C1 segment of cervical spinal cord (tissue), 14 donors: ENCODE measurements at regions not wholly inside any gene's neighbourhood (a gene's known extent, or its start where the extent isn't known, plus 50 kb on each side); places are given as distances from the start of the nearest gene placed in this dataset.

Source experiments
- DNase-seq, 14 donors: peaks; one replicate each; lab custom pipeline; 2025; lab: John Stamatoyannopoulos, UW

DNA sequence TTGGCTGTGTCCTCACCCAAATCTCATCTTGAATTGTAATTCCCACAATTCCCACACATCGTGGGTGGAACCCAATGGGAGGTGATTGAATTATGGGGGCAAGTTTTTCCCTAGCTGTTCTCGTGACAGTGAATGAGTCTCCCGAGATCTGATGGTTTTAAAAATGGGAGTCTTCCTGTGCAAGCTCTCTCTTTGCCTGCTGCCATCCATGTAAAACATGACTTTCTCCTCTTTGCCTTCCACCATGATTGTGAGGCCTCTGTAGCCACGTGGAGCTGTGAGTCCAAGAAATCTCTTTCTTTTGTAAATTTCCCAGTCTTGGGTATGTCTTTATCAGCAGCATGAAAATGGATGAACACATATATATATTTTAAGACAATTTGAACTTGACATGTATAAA, 285.4 kb downstream of the BAMBI start:
- no peak for DNase-seq

DNA sequence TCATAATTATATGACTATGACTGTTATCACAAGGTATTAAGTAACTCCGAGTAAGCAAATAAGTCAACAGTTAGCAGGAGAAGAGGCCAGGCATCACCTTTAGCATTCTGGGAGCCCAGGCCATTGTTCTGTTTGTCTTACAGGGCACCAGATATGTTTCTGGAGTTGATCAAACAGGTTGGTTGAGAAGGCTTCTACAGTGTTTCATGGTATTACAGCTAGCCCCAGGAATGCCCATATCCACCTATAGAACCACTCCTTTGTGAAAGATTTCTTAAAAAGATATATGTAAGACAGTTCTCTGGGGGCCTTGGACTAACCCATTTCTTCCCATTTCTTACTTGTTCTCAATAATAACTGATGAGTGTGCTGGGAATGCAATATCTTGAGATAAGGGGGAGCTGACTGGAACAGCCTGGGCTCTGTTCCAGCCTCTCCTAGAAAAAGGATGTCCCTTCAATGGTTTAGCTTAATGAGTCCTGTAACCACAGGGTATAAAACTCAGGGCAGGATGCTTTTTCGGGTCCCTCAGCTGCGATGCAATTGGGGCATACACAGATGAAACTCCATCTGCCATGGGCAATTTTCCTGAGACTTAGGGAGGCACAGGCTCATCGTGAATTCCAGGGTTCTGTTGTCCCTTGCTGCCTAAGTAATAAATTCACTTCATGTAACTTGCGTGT, 286.4 kb downstream of the BAMBI start:
- DNase-seq = no peak

DNA sequence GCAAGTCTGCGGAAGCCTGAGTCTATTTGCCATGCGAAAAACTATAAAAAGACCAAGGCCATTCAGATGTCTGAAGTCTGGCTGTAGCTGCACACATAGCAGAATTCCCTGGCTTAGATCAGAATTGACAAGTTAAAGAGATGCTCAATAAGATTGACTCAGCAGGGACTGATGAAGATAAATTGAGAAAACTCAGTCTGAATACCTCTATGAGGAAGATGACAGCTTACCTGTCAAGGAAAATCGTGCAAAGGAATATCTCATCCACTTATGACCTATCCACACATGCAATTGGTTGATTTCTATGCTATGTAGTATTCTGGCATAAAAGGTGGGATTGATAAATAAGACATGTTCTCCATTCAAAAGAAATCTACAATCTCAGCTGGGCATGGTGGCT, 288.6 kb downstream of the BAMBI start:
- DNase-seq = no peak

DNA sequence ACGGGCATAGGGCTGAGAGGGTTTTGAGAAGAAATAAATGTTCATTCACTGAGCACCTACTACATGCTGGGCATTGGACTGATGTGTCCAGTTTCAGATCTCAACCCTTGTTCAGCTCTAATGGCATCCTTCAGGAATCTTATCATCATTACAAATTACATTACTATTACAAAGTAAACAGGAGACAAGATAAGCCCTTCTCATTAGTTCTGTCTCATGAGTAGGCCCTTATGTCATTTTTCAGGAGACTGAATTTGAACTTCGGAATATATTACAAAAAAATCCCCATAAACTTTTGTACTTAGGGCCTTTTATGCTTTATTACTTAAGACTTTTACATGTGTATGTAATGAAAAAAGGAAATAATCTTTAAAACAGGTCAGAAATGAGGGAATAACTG, 289.7 kb downstream of the BAMBI start:
- DNase-seq = no peak

DNA sequence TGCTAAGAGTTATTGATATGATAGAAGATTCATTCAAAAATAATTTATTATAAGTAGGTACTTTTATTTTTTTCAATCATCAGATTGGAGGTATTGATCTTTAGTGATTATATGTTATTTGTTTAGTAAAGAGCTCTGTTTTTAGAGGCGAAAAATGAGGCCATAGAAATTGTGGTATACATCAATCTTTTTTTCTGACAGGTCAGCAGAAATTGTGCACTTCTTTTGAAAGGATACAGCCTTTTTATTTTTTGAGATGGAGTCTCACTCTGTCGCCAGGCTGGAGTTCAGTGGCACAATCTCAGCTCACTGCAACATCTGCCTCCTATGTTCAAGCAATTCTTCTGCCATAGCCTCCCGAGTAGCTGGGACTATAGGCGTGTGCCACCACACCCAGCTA, 292.1 kb downstream of the BAMBI start:
- DNase-seq = no peak

DNA sequence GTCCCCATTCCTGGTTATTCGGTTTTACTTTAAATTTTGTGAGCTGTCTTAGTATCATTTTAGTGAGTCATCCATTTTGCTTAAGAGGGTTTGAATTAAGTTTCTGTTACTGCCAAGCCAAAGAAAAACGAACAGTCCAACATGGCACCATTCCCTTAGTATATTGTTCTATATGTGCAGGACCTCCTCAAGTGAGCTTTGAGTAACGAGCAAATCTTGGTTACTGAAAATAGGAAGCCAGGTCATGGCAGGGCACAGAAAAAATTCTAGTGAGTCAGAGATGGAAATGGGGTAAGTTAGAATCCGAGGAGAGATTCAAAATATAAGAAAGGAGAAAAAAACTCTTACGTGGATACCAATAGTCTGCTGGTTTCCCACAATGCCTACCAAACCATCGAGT, 292.9 kb downstream of the BAMBI start:
- DNase-seq = no peak

DNA sequence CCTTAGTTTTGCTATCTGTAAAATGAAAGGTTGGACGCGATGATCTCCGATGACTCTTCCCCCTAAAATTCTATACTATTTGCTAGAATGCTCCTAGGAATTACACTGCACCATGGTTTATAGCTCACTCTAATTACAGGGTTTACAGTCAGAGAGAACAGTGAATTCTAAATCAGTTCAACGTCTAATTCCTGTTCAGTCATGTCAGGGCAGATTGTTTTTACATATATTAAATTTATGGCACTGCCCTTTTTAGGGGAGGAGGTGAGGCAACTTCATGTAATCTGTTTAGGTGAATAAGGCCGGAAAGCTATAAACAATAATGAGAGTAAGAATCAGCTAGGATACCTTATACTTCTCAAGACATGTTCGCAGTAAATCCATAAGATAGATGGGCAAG, 293.9 kb downstream of the BAMBI start:
- no peak for DNase-seq

DNA sequence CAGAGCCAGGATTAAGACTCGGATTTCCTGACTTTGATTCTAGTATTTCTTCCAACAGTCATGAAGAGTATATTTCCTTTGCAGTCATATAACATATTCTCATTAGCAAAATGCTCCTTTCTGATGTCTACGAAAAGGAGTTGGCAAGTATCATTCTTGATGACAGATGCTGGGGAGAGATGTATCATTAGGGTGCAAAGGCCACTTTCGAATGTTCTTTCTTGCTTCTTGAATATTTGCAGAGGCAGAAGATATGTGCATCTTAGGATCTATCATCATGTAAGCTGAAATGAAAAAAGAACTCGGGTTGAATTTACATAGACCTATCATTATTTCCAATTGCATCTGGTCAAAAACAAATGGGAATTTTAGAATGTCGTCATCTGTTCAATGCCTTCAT, 294.4 kb downstream of the BAMBI start:
- DNase-seq = no peak

DNA sequence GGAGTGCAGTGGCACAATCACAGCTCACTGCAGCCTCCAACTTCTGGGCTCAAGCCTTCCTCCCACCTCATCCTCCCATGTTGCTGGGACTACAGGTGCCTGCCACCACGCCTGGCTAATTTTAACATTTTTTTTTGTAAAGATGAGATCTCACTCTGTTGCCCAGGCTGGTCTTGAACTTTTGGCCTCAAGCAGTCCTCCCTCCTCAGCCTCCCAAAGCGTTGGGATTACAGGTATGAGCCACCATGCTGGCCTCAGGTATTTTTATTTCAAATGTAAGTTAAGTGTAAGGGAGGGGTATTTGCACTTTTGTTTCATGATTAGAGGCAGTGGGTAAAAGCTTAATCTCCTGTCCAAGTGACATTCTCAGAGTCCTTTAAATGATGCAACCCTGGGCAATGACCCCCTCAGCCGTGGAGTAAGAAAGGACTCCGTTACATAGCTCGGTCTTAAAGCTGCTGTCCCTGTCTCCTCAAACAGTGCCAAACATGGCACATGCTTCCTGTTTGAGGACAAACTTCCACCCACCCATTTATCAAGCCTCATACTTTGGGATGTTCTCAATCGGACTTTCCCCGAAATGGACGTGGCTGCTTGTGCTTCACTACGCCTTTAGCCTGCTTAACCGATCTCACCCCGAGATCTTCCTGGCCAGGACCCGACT, 296.1 kb downstream of the BAMBI start:
- no peak for DNase-seq

DNA sequence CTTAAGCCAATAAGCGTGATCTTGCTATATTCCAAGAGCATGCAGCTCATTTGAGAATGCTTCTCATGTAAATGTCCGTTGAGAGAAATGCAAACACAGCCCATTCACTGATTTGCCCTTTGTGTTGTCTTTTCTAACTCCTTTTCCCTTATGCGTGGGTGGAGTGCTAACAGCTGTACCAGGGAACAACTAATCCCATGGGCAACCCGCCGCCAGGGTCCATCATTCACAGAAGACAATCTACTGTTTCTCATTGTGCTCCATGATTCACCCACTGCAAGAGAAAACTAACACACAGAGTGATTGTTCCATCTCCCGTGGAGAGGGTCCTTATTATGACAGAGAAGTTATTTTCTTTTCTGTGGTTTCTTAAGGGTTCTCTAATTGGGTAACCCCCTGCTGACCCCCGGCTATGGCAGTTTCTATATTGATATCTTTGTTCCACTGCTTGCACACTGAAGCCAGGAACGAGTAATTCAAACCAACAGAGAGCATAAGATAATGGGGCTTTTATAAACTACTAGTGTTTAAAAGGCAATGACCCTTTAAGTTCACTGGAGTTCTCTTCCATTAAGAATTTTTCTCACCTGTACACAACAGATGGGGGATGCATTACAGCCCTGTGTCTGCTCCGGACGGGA, 298.7 kb downstream of the BAMBI start:
- DNase-seq = peak in 6 of 14 donors; percentile 5 to 54 (median 9)

DNA sequence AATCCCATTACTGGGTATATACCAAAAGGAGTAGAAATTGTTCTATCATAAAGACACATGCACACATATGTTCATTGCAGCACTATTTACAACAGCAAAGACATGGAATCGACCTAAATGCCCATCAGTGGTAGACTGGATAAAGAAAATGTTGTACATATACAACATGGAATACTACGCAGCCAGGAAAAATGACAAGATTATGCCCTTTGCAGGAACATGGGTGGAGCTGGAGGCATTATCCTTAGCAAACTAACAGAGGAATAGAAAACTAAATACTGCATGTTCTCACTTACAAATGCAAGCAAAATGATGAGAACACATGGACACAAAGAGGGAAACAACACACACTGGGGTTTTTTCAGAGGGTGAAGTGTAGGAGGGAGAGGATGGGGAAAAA, 300.2 kb downstream of the BAMBI start:
- DNase-seq = no peak

DNA sequence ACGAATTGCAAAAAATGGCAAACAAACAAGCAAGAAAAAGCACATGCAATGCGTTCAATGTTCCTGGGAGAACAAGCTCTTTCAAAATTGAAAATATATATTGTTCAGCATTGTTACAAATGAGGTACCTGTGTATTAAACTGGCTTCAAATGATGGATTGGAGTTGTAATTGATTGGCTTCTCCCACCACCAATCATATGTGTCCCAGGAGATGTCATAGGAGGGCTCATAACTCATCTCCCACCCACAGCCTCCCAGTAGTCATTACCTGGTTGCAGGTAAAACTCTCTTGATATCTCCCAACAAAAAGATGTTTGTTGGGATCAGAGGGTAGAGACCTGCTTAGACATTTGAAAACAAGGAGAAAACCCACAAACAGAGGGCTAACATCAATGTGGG, 302.9 kb downstream of the BAMBI start:
- no peak for DNase-seq

DNA sequence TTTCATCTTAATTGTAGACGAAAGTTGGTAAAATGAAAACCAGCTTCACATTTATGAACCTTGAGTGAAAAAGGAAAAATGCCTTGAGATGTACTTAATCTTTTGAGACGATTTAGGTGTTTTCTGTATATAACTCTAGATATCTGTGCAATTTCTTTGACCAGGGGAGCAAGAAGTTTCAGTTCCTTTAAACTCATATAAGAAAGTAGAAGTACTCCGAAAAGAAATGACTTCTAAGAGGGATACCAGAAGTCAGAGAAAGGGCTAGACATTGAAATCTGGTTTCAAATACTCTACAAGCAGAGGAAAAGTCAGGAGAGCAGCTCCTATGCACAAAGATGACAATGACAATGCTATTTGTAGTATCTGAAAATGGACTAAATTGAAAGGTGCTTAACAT, 303.7 kb downstream of the BAMBI start:
- DNase-seq = no peak

DNA sequence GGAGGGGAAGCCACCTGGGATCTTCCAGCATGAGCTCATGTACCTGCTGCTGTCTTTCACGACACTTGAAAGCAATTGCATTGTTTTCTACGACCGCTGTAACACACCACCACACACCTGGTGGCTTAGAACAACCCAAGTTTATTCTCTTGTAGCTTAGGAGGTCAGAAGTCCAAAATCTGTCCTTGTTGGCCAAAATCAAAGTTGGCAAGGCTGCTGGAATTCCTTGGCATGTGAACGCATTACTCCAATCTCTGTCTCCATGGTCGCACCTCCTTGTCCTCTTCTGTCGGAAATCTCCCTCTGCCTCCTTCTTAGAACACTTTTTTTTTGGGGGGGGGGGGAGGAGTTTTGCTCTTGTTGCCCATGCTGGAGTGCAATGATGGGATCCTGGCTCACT, 305.7 kb downstream of the BAMBI start:
- DNase-seq = no peak

DNA sequence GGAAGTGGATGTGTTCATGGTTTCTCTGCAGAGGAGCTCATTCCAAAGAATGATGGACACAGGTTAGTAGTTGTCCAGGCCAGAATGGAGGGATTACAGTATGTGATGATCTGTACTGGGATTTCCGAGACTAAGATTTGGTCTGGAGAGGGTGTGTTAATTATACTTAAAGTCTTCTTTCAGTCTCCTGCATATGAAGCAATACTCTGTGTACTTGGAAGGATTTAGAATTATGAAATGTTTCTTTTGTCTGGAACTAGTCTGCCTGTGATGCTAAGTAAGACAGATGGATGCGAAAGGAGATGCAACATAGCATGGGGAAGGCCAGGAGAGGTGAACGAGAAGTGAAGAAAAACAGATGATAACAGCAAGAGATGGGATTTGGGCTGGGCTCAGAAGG, 305.1 kb upstream of the LYZL1 start:
- DNase-seq = no peak

DNA sequence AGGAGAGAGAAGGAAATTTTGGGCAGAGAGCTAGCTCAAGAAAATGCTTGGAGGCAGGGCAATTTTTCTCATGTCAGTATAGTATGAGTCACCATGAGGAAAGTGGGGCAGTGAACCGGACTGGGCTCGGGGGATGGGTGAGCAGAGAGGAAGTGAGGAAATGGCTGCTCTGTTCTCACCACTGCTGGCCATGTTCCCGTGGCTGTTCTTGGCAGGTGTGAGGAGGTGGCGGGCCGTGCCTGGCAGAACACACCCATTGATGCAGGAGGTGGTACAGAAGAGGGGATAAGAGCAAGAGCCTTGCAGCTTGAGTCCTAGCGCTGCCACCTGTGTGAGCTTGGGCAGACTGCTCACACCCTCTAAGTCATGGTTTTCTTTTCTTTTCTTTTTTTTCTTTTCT, 304.4 kb upstream of the LYZL1 start:
- DNase-seq = peak in 4 of 14 donors; percentile 9 to 59 (median 28)

DNA sequence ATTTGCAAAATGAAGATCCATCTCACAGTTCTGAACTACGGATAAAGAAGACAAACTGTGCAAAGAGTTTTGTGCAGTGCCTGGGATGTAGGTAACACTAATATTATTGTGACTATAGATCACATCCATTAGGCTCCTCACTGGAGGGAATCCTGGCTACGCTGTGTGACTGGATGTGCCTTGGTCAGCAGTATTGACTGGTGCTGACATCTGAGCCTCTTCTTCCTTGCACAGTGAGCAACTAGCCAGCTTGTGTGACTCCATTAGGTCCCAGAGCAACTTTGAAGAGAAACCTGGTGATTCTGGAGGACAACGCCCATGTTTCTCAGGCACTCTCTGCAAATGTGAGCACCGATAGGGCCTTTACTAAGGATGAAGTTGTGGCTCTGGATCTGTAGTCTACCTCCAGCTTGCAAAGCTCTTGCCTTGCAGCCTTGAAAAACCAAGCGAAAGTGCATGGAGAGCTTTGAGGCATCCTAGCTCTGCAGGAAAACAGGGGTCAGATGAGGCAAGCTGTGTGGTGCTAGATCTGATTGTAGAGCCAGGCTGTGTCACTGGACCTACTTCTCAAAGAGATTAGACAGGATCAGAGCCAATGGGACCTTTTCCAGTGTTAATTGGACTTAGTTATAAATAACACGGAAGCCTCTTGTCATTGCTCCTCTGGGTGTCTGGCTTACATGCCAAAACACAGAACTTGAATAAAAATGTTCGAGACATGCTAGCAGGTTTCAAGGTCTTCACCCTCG, 303.6 kb upstream of the LYZL1 start:
- no peak for DNase-seq

DNA sequence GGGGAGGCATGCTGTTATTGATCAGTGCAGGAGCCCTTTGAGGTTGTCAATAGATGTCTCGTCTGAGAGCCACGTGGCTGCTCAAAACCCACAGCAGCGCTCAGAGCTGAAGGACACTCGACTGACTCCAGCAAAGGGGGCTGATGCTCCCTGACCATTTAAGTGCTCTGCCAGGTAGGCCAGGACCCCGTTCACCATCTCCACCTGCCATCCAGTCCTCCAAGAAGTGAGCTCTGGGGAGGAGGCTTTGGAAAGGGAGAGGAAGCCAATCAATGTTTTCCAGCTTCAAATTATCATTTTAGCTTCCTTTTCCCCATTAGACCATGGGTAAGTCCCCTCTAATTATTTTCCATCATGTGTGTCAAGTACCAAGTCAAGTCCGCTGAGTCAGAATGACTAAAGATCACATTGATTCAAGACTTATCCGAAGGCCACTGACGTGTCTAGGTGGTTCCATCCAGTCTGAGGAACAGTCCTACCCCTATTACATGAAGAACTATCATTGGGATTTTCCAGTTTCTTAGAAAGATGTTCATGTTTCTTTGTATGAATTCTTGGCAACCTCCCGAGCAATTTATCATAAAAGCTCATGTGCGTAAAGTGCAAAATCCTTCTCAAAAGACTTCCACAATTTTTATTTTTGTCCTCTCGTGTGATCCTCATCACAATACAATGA, 302.6 kb upstream of the LYZL1 start:
- DNase-seq = no peak

DNA sequence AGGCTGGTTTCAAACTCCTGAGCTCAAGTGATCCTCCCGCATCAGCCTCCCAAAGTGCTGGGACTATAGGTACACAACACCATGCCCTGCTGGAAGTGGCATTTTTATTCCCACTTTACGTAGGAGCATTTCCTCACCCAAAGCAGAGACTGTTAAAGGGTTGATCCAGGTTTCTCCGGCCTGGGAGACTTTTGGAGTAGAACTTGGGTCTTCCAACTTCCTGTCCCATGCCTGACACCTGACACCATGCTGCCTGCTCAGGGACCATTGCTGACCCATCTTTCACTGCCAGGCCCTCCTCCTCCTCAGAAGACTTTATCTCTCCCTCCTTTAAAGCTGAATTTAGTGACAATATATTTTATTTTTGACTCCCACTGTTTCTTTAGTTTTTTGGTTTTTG, 302.0 kb upstream of the LYZL1 start:
- no peak for DNase-seq

DNA sequence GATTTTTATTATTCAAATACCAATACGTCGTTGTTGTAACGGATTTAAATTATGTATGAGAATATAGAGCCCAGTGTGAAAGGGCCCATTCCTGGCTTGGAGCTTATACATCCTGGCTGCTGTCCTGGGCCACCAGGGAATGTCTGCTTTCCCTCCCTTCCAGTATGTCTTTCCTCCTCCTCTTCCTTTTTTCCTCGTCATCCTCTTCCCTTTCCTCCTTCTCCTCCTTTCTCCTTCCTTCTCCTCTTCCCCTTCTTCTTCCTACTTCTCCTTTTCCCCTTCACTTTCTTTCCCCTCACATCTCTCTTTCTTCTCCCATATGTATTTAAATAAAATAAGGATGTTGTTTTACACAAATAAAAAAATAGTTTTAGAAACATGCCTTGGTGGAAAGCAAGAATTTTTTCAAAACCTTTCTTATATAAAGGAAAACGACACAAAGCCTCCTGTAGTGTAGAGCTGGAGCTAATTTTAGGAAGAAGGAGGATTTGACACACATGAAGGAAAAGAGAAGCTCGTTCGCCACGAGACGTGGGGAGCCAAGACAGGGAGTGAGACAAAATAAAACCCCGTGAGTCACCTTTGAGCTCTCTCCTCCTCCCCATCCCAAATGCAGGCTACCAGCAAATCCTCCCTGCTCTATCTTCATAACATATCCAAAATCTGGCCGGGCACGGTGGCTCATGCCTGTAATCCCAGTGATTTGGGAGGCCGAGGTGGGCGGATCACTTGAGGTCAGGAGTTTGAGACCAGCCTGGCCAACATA, 301.1 kb upstream of the LYZL1 start:
- no peak for DNase-seq

DNA sequence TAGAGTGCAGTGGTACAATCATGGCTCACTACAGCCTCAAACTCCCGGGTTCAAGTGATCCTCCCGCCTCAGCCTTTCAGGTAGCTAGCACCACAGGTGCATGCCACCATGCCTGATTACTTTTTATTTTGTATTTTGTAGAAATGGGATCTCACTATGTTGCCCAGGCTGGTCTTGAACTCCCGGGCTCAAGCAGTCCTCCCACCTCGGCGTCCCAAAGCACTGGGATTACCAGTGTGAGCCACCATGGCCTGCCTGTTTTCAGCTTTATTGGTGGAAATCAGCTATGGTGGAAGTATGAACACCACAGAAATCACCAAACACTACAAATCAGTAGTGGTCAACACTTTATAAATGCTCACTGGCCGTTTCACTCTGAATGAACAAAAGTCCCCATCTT, 299.9 kb upstream of the LYZL1 start:
- DNase-seq = no peak
